HG02759 (cell line): ENCODE measurements at regions not wholly inside any gene's neighbourhood (a gene's known extent, or its start where the extent isn't known, plus 50 kb on each side); places are given as distances from the start of the nearest gene placed in this dataset.

ENCODE experiments used
- ATAC-seq: cut with Tn5 transposase; IDR thresholded peaks from one replicate; pipeline ENCODE4 v1.9.1; 2021; ENCODE audit warnings: mild to moderate bottlenecking, moderate library complexity; ENCODE audit not compliant: unreplicated experiment

- no peak for ATAC-seq
Measured at GRCh38 chr3:116848248-116848829, 138.8 kb downstream of the TUSC7 start.

DNA sequence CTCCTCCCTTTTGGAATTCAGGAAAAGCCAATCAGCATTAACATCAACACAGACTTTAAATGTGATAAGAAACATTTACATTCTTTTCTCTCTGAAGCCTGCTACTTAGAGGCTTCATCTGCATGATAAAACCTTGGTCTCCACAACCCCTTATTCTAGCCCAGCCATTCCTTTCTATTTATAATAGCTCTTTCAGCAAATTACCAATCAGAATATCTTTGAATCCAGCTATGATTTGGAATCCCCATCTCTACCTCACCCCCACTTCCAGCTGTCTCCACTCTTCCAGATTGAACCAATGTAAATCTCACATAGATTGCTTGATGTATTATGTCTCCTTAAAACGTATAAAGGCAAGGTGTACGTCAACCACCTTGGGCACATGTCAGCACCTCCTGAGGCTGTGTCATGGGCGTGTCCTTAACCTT lies 139.7 kb downstream of the TUSC7 start:
- ATAC-seq = no peak

DNA sequence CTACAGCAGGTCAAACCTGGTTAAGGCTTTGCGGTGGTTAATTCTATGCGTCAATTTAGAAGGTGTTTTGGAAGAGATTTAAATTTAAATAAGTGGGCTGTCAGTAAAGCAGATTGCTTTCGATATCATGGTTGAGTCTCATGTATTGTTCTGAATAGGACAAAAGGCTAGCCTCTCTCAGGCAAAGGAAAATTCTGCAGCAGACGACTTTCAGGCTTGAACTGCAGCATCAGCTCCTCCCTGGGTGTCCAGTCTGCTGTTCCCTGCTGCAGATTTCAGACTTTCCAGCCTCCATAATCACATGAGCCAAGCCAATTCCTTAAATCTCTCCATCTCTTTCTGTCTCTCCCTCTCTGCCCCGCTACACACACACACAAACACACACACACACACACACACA lies 143.2 kb downstream of the TUSC7 start:
- no peak for ATAC-seq

- ATAC-seq = no peak
Measured at GRCh38 chr3:116863270-116863770, 153.7 kb downstream of the TUSC7 start.

DNA sequence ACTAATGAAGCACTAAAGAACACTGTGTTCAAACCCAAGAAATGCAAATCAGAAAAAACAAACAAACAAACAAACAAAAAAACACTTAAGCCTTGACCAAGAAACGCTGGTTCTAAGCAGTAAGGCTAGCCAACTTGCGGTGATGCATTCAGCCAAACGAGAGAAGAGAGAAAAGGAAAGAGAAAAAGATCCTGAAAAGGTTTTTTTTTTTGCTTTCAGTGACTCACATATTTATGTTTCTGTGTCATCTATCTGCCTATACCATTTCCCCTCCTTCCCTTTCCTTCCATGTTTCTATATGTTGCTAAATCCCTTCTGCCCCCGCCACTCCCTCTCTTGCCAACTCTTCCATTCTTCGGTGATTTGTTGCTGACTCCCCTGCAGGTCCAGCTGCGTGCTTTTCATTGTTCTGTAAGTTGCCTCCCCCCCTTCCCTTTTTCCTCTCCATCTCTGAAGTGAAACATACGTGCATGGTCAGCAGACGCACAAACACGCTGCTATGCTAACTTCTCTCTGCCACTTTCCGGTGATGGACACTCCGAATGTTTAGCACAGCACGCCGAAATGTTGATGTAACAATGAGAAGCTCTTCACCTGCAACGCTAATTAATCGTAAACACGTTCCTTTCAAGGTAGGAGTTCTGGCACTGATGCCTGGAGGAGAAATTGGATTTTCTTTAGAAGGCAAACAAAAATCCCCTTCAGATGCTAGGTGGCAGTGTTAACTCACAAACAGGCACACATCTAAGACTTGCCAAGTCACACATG lies 154.4 kb downstream of the TUSC7 start:
- ATAC-seq = peak; percentile 57

GRCh38 chr3:116864590-116864927 lies 155.0 kb downstream of the TUSC7 start:
- ATAC-seq = no peak

- no peak for ATAC-seq
Measured at GRCh38 chr3:116870379-116870778, 160.8 kb downstream of the TUSC7 start.

DNA sequence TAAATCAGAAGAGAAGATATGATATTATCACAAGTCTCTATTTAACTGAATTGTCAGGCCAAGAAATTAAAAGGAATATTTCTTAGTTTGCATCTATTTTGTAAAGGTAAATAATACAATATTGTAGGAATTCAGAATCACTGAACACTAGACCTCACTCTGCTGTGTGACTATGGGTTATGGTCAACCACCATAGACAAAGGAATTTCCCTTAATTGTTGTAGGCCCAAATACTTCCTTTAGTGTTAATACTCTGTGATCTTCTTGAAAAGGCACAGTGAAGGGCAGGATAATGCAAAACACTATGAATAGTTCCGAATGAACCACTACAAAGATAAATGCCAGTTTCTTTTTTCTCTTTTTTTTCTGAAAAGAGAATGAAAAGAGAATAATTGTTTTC lies 162.3 kb downstream of the TUSC7 start:
- ATAC-seq = no peak

DNA sequence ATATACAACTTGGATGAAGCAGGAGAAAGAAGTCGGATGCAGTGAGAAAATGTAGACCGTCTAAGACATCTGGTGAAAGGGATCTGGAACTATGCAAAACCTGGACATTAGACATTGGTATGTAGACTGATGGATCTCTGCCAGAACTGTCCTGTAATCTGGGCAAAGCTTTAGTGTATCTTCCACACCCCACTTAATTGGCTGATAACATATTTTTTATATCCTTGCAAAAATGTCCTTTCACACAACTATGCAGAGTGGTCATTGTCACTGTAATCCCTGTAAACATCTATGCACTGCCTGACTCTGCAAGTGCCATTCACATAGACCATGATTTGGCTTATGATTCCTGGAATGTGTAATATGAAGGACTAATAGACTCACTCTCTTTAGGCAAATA lies 163.1 kb downstream of the TUSC7 start:
- ATAC-seq = no peak

DNA sequence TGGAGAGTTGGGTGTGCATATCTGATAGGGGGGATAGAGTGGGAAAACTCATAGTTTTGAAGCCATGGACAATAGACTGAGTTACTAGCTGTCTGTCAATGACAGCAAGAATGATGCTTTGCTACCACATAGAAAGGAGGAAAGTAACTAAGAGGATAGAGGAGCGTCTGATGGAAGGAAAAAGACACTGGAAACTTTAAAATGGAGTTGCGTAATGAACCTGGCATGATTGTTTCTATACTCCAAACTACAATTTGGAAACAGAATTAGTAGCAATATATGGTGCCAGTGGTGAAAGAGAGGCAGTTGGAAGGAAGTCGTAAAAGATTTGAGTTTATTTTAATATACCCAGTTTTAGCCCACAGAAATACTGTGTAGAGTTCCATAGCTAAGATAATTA lies 163.6 kb downstream of the TUSC7 start:
- ATAC-seq = no peak

DNA sequence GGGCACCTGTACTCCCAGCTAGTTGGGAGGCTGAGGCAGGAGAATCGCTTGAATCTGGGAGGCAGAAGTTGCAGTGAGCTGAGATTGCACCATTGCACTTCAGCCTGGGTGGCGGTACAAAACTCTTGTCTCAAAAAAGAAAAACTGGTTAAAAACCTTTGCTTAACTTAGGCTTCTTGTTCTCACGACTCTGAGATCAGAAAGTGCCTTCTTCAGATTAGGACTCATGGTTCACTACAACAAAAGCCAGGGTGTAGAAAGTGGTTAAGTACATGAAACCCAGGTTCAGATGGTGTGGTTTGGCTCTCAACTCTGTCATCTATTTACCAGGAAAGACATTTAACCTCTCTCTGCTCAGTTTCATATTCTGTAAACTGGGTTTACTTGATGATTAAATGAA lies 168.4 kb downstream of the TUSC7 start:
- ATAC-seq = peak; percentile 63

DNA sequence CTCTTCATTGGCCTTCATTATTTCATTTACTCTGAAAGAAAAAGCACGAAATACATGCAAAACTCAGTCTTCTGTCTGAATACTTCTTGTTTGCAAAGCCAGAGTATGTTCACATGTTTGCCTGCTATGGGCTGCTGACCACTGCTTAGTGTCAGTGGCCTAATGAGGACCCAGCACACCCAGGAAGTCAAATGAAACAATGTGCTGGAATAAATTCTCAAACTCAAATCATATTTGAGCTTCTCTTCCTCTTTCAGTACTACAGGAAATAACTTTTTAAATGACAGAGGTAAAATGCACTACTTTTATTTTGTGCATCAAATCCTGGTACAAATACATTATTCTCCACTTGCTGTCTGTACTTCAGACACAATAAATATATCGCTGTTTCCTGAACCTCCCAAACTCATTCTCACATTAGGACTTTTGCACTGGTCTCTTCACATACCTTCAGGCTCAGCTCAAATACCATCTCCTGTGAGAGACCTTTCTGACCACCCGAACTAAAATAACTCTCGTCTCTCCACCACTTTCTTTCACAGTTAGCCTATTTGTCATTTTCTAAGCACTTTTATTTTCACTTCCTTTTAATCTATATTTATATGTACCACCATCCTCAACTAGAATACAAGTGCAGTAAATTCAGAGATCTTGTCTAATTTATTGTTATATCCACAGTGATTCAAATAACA lies 176.8 kb downstream of the TUSC7 start:
- peak; percentile 95 for ATAC-seq

DNA sequence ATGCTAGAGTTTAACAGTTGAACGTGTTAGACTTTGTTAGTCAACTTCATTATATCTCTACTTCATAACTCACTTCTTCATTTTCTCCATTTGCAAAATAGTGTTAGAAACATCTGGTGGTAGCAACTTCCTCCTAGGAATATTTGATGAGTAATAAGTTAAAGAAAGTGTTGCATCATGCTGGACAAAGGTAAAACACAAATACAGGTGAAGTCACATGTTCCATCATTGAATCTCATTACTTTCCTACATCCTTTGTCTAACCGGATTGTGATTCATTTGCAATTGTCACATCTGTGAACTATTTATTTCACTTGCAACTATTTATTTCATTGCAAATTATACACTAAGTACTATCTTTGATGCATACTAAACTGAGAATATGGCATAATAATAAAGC lies 186.5 kb downstream of the TUSC7 start:
- no peak for ATAC-seq

GRCh38 chr3:116897382-116897781 lies 187.8 kb downstream of the TUSC7 start:
- no peak for ATAC-seq

- ATAC-seq = no peak
Measured at GRCh38 chr3:116899253-116899652, 189.7 kb downstream of the TUSC7 start.

DNA sequence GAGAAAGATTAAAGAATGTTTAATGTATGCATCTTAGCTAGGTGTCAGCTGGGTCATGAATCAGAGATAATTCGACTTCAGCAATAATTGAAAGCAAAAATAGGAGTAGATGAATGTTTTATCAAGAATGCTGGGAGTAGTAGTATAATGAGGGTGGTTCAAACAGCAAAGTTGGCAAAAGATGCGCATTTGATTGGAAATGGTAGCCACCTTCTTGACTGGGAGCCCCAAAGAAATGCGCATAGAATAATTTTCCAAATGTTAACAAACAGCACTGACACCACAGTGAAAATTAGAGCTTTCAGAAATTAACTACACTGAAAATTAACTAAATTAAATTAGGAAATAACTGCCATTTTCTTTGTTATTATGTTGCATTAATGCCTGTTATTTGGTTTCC lies 195.8 kb downstream of the TUSC7 start:
- ATAC-seq = no peak

- ATAC-seq = no peak
Measured at GRCh38 chr3:116905794-116906193, 196.2 kb downstream of the TUSC7 start.

- ATAC-seq = no peak
Measured at GRCh38 chr3:116912116-116912515, 202.5 kb downstream of the TUSC7 start.

DNA sequence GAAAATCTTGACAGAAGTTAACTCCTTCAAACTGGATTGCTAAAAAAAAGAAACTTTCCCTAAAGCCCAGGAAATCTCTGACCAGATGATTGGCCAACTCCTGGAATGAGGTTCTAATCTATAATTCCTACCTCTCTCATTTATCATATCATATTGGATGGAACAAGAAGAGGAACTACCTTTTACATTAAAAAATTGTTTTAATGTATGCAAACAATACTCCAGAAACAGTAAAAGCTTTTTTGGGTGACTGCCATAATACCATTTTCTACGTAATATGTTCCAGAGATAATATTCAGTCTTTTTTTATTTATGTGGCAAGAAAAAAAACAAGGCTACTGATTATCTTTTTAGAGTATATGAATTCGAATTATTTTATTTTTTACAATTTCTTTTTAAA lies 204.4 kb downstream of the TUSC7 start:
- ATAC-seq = no peak

DNA sequence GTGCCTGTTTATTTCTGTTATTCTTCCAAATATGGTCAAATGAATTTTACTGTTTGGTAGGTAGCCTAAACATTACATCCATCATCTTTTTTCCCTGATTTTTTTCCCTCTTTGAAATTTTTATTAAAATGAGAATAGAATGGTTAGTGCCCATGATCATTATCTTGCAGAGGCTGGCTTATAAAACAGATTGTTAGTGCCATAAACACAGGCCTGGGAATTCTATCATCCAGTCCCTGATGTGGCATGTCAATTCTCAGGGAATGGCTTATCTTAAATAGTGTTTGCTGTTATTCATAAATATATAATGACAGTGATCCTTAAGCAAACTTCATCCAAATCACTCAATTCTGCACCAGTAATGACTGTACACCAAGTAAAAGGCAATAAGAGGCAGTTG lies 207.3 kb downstream of the TUSC7 start:
- no peak for ATAC-seq

- no peak for ATAC-seq
Measured at GRCh38 chr3:116920826-116921610, 211.4 kb downstream of the TUSC7 start.
